CD4-positive, alpha-beta memory T cell (primary cell): ENCODE measurements at regions not wholly inside any gene's neighbourhood (a gene's known extent, or its start where the extent isn't known, plus 50 kb on each side); places are given as distances from the start of the nearest gene placed in this dataset.
"Not testable (repeated sequence)": the region's sequence is repeated elsewhere in the genome, so short reads cannot be mapped to it uniquely, and the experiment has no call there.

Experiments
- CTCF ChIA-PET: fragments of 350-600 bp; sonication (Branson Sonifier 250); formaldehyde crosslinking; loops from one replicate; lab custom pipeline; 2021; ENCODE audit warnings: inconsistent platforms; ENCODE audit not compliant: partially characterized antibody; lab: Charles Lee
- POLR2A ChIA-PET: fragments of 350-600 bp; sonication (Branson Sonifier 250); formaldehyde crosslinking; loops from one replicate; lab custom pipeline; 2021; ENCODE audit not compliant: partially characterized antibody; lab: Charles Lee
- DNase-seq, 5 donors: peaks; one replicate each; pipeline versions ENCODE4 v3.0.0 to v3.0.0-alpha.2; 2020 to 2022; ENCODE audit warnings: mixed read lengths in 1 of 5
- H3K27ac ChIP-seq: one replicate; pipeline ENCODE4 v1.7.0; 2013; ENCODE audit warnings: low read depth, low read length
- H3K27me3 ChIP-seq: 2 replicates; pipeline ENCODE4 v1.7.0; 2013; ENCODE audit warnings: mild to moderate bottlenecking, low read length, moderate library complexity; ENCODE audit not compliant: insufficient read depth
- H3K36me3 ChIP-seq: 2 replicates; pipeline ENCODE4 v1.7.0; 2013; ENCODE audit warnings: mild to moderate bottlenecking, low read length, moderate library complexity; ENCODE audit not compliant: insufficient read depth
- H3K4me1 ChIP-seq: 2 replicates; pipeline ENCODE4 v1.7.0; 2013; ENCODE audit warnings: mild to moderate bottlenecking, low read length, moderate library complexity; ENCODE audit not compliant: insufficient read depth
- H3K4me3 ChIP-seq, 2 donors: one replicate each; pipeline ENCODE4 v1.7.0; 2013; ENCODE audit warnings: low read length in 2 of 2, mild to moderate bottlenecking in 1 of 2
- H3K9me3 ChIP-seq, 2 donors: one replicate each; pipeline ENCODE4 v1.7.0; 2013; ENCODE audit warnings: low read length in 2 of 2, control low read depth in 1 of 2; ENCODE audit not compliant: control insufficient read depth in 1 of 2
- H3K27ac Mint-ChIP-seq, 7 donors: one replicate each; pipeline ENCODE4 v1.8.0; 2020 to 2021; ENCODE audit warnings: mixed read lengths in 7 of 7, mild to moderate bottlenecking in 6 of 7, inconsistent platforms in 3 of 7, moderate library complexity in 3 of 7
- H3K27me3 Mint-ChIP-seq, 2 donors: one replicate each; pipeline ENCODE4 v1.8.0; 2020 to 2021; ENCODE audit warnings: mixed read lengths in 2 of 2
- H3K36me3 Mint-ChIP-seq, 2 donors: one replicate each; pipeline ENCODE4 v1.8.0; 2020 to 2021; ENCODE audit warnings: mixed read lengths in 2 of 2, inconsistent platforms in 1 of 2, mild to moderate bottlenecking in 1 of 2
- H3K4me1 Mint-ChIP-seq, 4 donors: one replicate each; pipeline ENCODE4 v1.8.0; 2020 to 2021; ENCODE audit warnings: mixed read lengths in 4 of 4, mild to moderate bottlenecking in 1 of 4
- H3K4me3 Mint-ChIP-seq, 8 donors: one replicate each; pipeline ENCODE4 v1.8.0; 2020 to 2021; ENCODE audit warnings: mixed read lengths in 8 of 8, mild to moderate bottlenecking in 7 of 8, moderate library complexity in 6 of 8, inconsistent platforms in 3 of 8
- H3K9me3 Mint-ChIP-seq, 8 donors: one replicate each; pipeline ENCODE4 v1.8.0; 2020 to 2021; ENCODE audit warnings: mixed read lengths in 8 of 8, mild to moderate bottlenecking in 5 of 8, inconsistent platforms in 3 of 8, moderate library complexity in 1 of 8
- intact Hi-C: fragments of 100-400 bp; cut with micrococcal nuclease; formaldehyde crosslinking; loops from one replicate; pipeline ENCODE4 v1.15.1; 2023

GRCh38 chr12:95358111-95359083, 115.6 kb upstream of the METAP2 start:
- no peaks in the 10 kb centered on the region for H3K4me1 ChIP-seq
- no peak for DNase-seq
- no peaks in the 10 kb centered on the region for H3K9me3 ChIP-seq
- intact Hi-C loops = no loop called here
- no peaks in the 10 kb centered on the region for H3K27me3 ChIP-seq
- no peak overlapping the region for H3K27ac Mint-ChIP-seq
- ChIA-PET CTCF (no interaction called here), POLR2A (no interaction called here)
- H3K36me3 Mint-ChIP-seq = no peaks in the 10 kb centered on the region
- no peak overlapping the region for H3K4me3 Mint-ChIP-seq
- H3K27me3 Mint-ChIP-seq = peaks cover 0 to under 1% of the 10 kb centered on the region in 2 donors
- H3K4me1 Mint-ChIP-seq = no peaks in the 10 kb centered on the region
- H3K27ac ChIP-seq = no peak overlapping the region
- H3K36me3 ChIP-seq = no peaks in the 10 kb centered on the region
- no peaks in the 10 kb centered on the region for H3K9me3 Mint-ChIP-seq
- H3K4me3 ChIP-seq = no peak overlapping the region

DNA sequence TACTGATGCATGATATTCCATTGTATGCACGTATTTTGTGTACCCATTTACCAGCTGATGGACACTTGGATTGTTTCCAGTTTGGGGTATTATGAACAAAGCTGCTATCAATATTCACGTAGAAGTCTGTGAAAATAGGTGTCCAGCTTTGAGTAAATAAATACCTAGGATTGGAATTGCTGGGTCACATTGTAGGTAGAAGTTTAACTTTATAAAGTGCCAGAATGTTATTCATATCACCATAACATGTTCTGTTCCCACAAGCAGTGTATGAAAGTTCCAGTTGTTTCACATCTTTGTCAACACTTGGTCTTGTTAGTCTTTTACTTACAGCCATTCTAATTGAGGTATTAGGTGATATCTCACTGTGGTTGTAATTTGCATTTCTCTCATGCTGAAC, 108.0 kb upstream of the METAP2 start:
- H3K27ac Mint-ChIP-seq = no peak overlapping the region
- no peak for DNase-seq
- POLR2A ChIA-PET = no interaction called here
- H3K4me3 Mint-ChIP-seq = no peak overlapping the region
- Histone ChIP-seq H3K36me3 (no peaks in the 10 kb centered on the region), H3K4me3 (no peak overlapping the region), H3K27me3 (no peaks in the 10 kb centered on the region), H3K27ac (no peak overlapping the region), H3K4me1 (no peaks in the 10 kb centered on the region), H3K9me3 (no peaks in the 10 kb centered on the region)
- H3K27me3 Mint-ChIP-seq = peaks cover 4 to 6% of the 10 kb centered on the region in 2 donors
- no peaks in the 10 kb centered on the region for H3K9me3 Mint-ChIP-seq
- intact Hi-C loops = no loop called here
- H3K36me3 Mint-ChIP-seq = no peaks in the 10 kb centered on the region
- CTCF ChIA-PET = no interaction called here
- no peaks in the 10 kb centered on the region for H3K4me1 Mint-ChIP-seq

GRCh38 chr12:95368931-95369330, 105.0 kb upstream of the METAP2 start:
- Mint-ChIP-seq H3K4me1 (no peaks in the 10 kb centered on the region), H3K36me3 (no peaks in the 10 kb centered on the region), H3K9me3 (no peaks in the 10 kb centered on the region), H3K27ac (no peak overlapping the region), H3K4me3 (no peak overlapping the region), H3K27me3 (peaks cover 4 to 11% of the 10 kb centered on the region in 2 donors)
- no peaks in the 10 kb centered on the region for H3K4me1 ChIP-seq
- H3K36me3 ChIP-seq = no peaks in the 10 kb centered on the region
- DNase-seq = no peak
- H3K27me3 ChIP-seq = no peaks in the 10 kb centered on the region
- no peaks in the 10 kb centered on the region for H3K9me3 ChIP-seq
- intact Hi-C loops = no loop called here
- CTCF ChIA-PET = no interaction called here
- no peak overlapping the region for H3K27ac ChIP-seq
- no peak overlapping the region for H3K4me3 ChIP-seq
- POLR2A ChIA-PET = no interaction called here

GRCh38 chr12:95371571-95371970, 102.4 kb upstream of the METAP2 start:
- Mint-ChIP-seq H3K27me3 (peaks cover 6 to 9% of the 10 kb centered on the region in 2 donors), H3K36me3 (no peaks in the 10 kb centered on the region), H3K4me3 (no peak overlapping the region), H3K4me1 (no peaks in the 10 kb centered on the region), H3K9me3 (no peaks in the 10 kb centered on the region), H3K27ac (no peak overlapping the region)
- no peak for DNase-seq
- ChIA-PET POLR2A (no interaction called here), CTCF (no interaction called here)
- Histone ChIP-seq H3K36me3 (no peaks in the 10 kb centered on the region), H3K27ac (no peak overlapping the region), H3K27me3 (no peaks in the 10 kb centered on the region), H3K4me1 (no peaks in the 10 kb centered on the region), H3K4me3 (no peak overlapping the region), H3K9me3 (no peaks in the 10 kb centered on the region)
- intact Hi-C loops = no loop called here

DNA sequence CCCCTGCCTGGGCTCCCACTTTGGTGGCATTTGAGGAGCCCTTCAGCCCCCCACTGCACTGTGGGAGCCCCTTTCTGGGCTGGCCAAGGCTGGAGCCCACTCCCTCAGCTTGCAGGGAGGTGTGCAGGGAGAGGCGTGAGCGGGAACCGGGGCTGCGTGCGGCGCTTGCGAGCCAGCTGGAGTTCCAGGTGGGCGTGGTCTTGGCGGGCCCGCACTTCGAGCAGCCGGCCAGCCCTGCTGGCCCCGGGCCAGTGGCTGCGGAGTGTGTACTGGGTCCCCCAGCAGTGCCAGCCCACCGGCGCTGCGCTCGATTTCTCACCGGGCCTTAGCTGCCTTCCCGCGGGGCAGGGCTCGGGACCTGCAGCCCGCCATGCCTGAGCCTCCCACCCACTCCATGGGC, 94.5 kb upstream of the METAP2 start:
- CTCF ChIA-PET, H3K27me3 ChIP-seq, H3K27ac Mint-ChIP-seq, H3K9me3 ChIP-seq, H3K4me1 Mint-ChIP-seq, H3K27me3 Mint-ChIP-seq, H3K4me3 ChIP-seq, H3K36me3 Mint-ChIP-seq, intact Hi-C loops, H3K9me3 Mint-ChIP-seq, H3K4me3 Mint-ChIP-seq, POLR2A ChIA-PET, H3K27ac ChIP-seq, H3K36me3 ChIP-seq, H3K4me1 ChIP-seq, DNase-seq: not testable (repeated sequence)

GRCh38 chr12:95380334-95380733, 93.6 kb upstream of the METAP2 start:
- H3K27ac ChIP-seq, intact Hi-C loops, POLR2A ChIA-PET, H3K36me3 Mint-ChIP-seq, H3K27me3 Mint-ChIP-seq, H3K4me1 Mint-ChIP-seq, H3K9me3 ChIP-seq, H3K4me3 ChIP-seq, H3K9me3 Mint-ChIP-seq, H3K4me3 Mint-ChIP-seq, CTCF ChIA-PET, H3K27me3 ChIP-seq, H3K4me1 ChIP-seq, H3K27ac Mint-ChIP-seq, H3K36me3 ChIP-seq, DNase-seq: not testable (repeated sequence)

DNA sequence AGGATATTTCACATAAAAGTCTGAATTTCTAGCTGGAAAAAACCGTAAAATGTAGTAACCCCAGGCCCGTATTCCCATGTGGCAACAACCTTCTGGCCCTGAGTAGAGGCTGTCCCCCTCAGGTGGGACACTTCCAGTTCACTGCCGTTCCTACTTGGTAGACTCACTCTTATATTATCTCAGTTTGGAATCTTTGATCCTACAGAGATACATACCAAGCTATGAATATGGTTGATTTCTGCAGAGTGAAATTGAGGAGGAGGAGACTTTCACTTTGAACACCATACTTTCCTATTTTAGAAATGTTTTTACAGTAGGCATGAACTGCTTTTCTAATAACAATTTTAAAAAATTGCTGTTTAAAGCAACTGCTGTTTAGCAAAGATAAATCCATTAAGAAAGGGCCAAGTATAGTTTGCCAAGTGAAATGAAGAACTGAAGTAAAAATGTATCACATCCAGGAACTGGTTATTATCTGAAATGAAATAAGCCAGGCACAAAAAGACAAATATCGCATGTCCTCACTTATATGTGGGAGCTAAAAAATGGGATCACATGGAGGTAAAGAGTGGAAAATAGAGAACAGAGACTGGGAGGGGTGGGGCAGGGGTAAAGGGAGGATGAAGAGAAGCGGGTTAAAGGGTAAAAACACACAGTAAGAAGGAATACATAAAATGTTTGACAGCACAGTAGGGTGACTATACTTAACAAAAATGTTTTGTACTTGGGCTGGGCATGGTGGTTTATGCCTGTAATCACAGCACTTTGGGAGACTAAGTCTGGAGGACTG, 92.8 kb upstream of the METAP2 start:
- Histone ChIP-seq H3K9me3 (no peaks in the 10 kb centered on the region), H3K27me3 (no peaks in the 10 kb centered on the region), H3K36me3 (no peaks in the 10 kb centered on the region), H3K4me1 (no peaks in the 10 kb centered on the region), H3K27ac (no peak overlapping the region), H3K4me3 (no peak overlapping the region)
- Mint-ChIP-seq H3K9me3 (peaks cover 0 to 1% (median 0%) of the 10 kb centered on the region in 8 donors), H3K27me3 (peaks cover 0 to 2% of the 10 kb centered on the region in 2 donors), H3K4me3 (no peak overlapping the region), H3K27ac (no peak overlapping the region), H3K36me3 (no peaks in the 10 kb centered on the region), H3K4me1 (no peaks in the 10 kb centered on the region)
- CTCF ChIA-PET = no interaction called here
- POLR2A ChIA-PET = no interaction called here
- intact Hi-C loops = no loop called here
- no peak for DNase-seq
